GM18867 (cell line): ENCODE measurements at regions not wholly inside any gene's neighbourhood (a gene's known extent, or its start where the extent isn't known, plus 50 kb on each side); places are given as distances from the start of the nearest gene placed in this dataset.

Source experiments
- ATAC-seq: cut with Tn5 transposase; IDR thresholded peaks from one replicate; pipeline ENCODE4 v1.9.1; 2021; ENCODE audit warnings: mild to moderate bottlenecking, moderate library complexity; ENCODE audit not compliant: unreplicated experiment

- no peak for ATAC-seq
Observed at GRCh38 chr13:112124141-112124540, 57.2 kb downstream of the SOX1 start.

GRCh38 chr13:112127564-112128330 is 60.8 kb downstream of the SOX1 start:
- no peak for ATAC-seq

- ATAC-seq = no peak
Observed at GRCh38 chr13:112128331-112128610, 61.3 kb downstream of the SOX1 start.

GRCh38 chr13:112130418-112130817 is 63.5 kb downstream of the SOX1 start:
- no peak for ATAC-seq

- ATAC-seq = no peak
Observed at GRCh38 chr13:112131081-112131712, 64.2 kb downstream of the SOX1 start.

- ATAC-seq = no peak
Observed at GRCh38 chr13:112131713-112132113, 64.8 kb downstream of the SOX1 start.

GRCh38 chr13:112132142-112132541 is 65.2 kb downstream of the SOX1 start:
- no peak for ATAC-seq

GRCh38 chr13:112132619-112133018 is 65.7 kb downstream of the SOX1 start:
- ATAC-seq = no peak

GRCh38 chr13:112133499-112134390 is 66.8 kb downstream of the SOX1 start:
- ATAC-seq = no peak

- ATAC-seq = no peak
Observed at GRCh38 chr13:112134391-112135075, 67.6 kb downstream of the SOX1 start.

- ATAC-seq = no peak
Observed at GRCh38 chr13:112136095-112136494, 69.1 kb downstream of the SOX1 start.

GRCh38 chr13:112137144-112137543 is 70.2 kb downstream of the SOX1 start:
- no peak for ATAC-seq

- no peak for ATAC-seq
Observed at GRCh38 chr13:112140366-112140765, 73.4 kb downstream of the SOX1 start.

- ATAC-seq = no peak
Observed at GRCh38 chr13:112141643-112142400, 74.9 kb downstream of the SOX1 start.

- ATAC-seq = no peak
Observed at GRCh38 chr13:112142401-112142930, 75.5 kb downstream of the SOX1 start.

GRCh38 chr13:112143046-112143752 is 76.2 kb downstream of the SOX1 start:
- ATAC-seq = no peak

- ATAC-seq = no peak
Observed at GRCh38 chr13:112143753-112144615, 77.0 kb downstream of the SOX1 start.
